IMR-90 (cell line): ENCODE measurements at regions not wholly inside any gene's neighbourhood (a gene's known extent, or its start where the extent isn't known, plus 50 kb on each side); places are given as distances from the start of the nearest gene placed in this dataset.

Source experiments
- ATAC-seq: fragments of 200-7000 bp; cut with Tn5 transposase; 2 replicates; pipeline ENCODE4 v1.9.1; 2020; ENCODE audit warnings: low read depth, mild to moderate bottlenecking, moderate library complexity
- BruUV-seq: library from RNA; stranded (reverse); fragments of 400-500 nt; replicated peaks from 2 replicates; lab custom pipeline; 2021; lab: Mats Ljungman, UMichigan
- CTCF ChIA-PET: fragments of 300-600 bp; formaldehyde crosslinking; extraction: SDS; loops from one replicate; lab custom pipeline; 2021; ENCODE audit warnings: antibody characterized with exemption; lab: Yijun Ruan, JAX
- POLR2A ChIA-PET: fragments of 300-600 bp; sonication (Branson Sonifier 250); formaldehyde crosslinking; loops from one replicate; lab custom pipeline; 2022; ENCODE audit warnings: antibody characterized with exemption; ENCODE audit not compliant: unreplicated experiment; lab: Charles Lee
- DNase-seq: peaks from one replicate; pipeline ENCODE4 v3.0.0; 2013
- H2AFZ ChIP-seq: replicated peaks from 2 replicates; pipeline ENCODE3; 2013; ENCODE audit warnings: low read length, mild to moderate bottlenecking; ENCODE audit not compliant: poor library complexity
- H2AK5ac ChIP-seq: 2 replicates; pipeline ENCODE4 v1.6.1; 2013; ENCODE audit warnings: low read depth, low read length, inconsistent platforms
- H2AK9ac ChIP-seq: replicated peaks from 2 replicates; pipeline ENCODE3; 2013; ENCODE audit warnings: mild to moderate bottlenecking, low read depth, low read length, moderate library complexity; ENCODE audit not compliant: poor library complexity
- H2BK120ac ChIP-seq: 2 replicates; pipeline ENCODE4 v1.6.1; 2013; ENCODE audit warnings: low read depth, low read length, inconsistent platforms
- H2BK15ac ChIP-seq: 3 replicates; pipeline ENCODE4 v1.6.1; 2013; ENCODE audit warnings: low read depth, low read length, inconsistent platforms
- H2BK20ac ChIP-seq: 2 replicates; pipeline ENCODE4 v1.6.1; 2013; ENCODE audit warnings: low read depth, mild to moderate bottlenecking, inconsistent platforms, low read length, moderate library complexity
- H2BK5ac ChIP-seq: 2 replicates; pipeline ENCODE4 v1.6.1; 2013; ENCODE audit warnings: mild to moderate bottlenecking, low read depth, low read length, inconsistent platforms; ENCODE audit not compliant: poor library complexity, severe bottlenecking
- H3K14ac ChIP-seq: replicated peaks from 2 replicates; pipeline ENCODE4 v1.6.1; 2013; ENCODE audit warnings: low read depth, low read length, inconsistent platforms
- H3K18ac ChIP-seq: 2 replicates; pipeline ENCODE4 v1.6.1; 2013; ENCODE audit warnings: low read depth, low read length, control low read depth
- H3K23ac ChIP-seq: 2 replicates; pipeline ENCODE4 v1.6.1; 2013; ENCODE audit warnings: low read depth, low read length, inconsistent platforms
- H3K27ac ChIP-seq: 2 replicates; pipeline ENCODE4 v1.5.1; 2013; ENCODE audit warnings: mild to moderate bottlenecking, control low read depth, low read length; ENCODE audit not compliant: insufficient read depth
- H3K27me3 ChIP-seq: 2 replicates; pipeline ENCODE4 v1.6.1; 2013; ENCODE audit warnings: low read length; ENCODE audit not compliant: control insufficient read depth, insufficient read depth
- H3K36me3 ChIP-seq: 2 replicates; pipeline ENCODE4 v1.6.1; 2013; ENCODE audit warnings: low read length, mixed read lengths; ENCODE audit not compliant: control insufficient read depth, insufficient read depth
- H3K4ac ChIP-seq: 2 replicates; pipeline ENCODE4 v1.6.1; 2013; ENCODE audit warnings: low read depth, low read length, inconsistent platforms
- H3K4me1 ChIP-seq: 2 replicates; pipeline ENCODE4 v1.6.1; 2013; ENCODE audit warnings: low read length, mixed read lengths; ENCODE audit not compliant: control insufficient read depth, insufficient read depth
- H3K4me2 ChIP-seq: 2 replicates; pipeline ENCODE4 v1.6.1; 2013; ENCODE audit warnings: low read depth, mild to moderate bottlenecking, control low read depth, low read length, moderate library complexity
- H3K4me3 ChIP-seq: 2 replicates; pipeline ENCODE4 v1.5.1; 2013; ENCODE audit warnings: low read depth, mild to moderate bottlenecking, control low read depth, low read length, moderate library complexity; ENCODE audit not compliant: insufficient read depth
- H3K56ac ChIP-seq: 2 replicates; pipeline ENCODE4 v1.6.1; 2013; ENCODE audit warnings: low read length, inconsistent platforms; ENCODE audit not compliant: insufficient read depth; ENCODE audit errors: extremely low read depth
- H3K79me1 ChIP-seq, 2 experiments: 2 replicates each; pipeline ENCODE4 v1.6.1; 2013; ENCODE audit warnings: low read length in 2 of 2, inconsistent platforms in 1 of 2, low read depth in 1 of 2
- H3K9ac ChIP-seq: 2 replicates; pipeline ENCODE4 v1.6.1; 2013; ENCODE audit warnings: low read depth, low read length, control low read depth
- H3K9me1 ChIP-seq: 2 replicates; pipeline ENCODE4 v1.6.1; 2013; ENCODE audit warnings: low read length, inconsistent platforms; ENCODE audit not compliant: insufficient read depth
- H3K9me3 ChIP-seq: 2 replicates; pipeline ENCODE4 v1.6.1; 2013; ENCODE audit warnings: low read length; ENCODE audit not compliant: control insufficient read depth, insufficient read depth
- H4K20me1 ChIP-seq: 2 replicates; pipeline ENCODE4 v1.6.1; 2013; ENCODE audit warnings: low read length, inconsistent platforms; ENCODE audit not compliant: insufficient read depth
- H4K5ac ChIP-seq: 2 replicates; pipeline ENCODE4 v1.6.1; 2013; ENCODE audit warnings: mild to moderate bottlenecking, low read depth, low read length, control low read depth
- H4K8ac ChIP-seq, 2 experiments: 2 replicates each; pipeline ENCODE4 v1.6.1; 2013; ENCODE audit warnings: low read depth in 2 of 2, low read length in 2 of 2, control low read depth in 1 of 2, inconsistent platforms in 1 of 2
- H4K91ac ChIP-seq: 2 replicates; pipeline ENCODE4 v1.6.1; 2013; ENCODE audit warnings: low read depth, low read length, inconsistent platforms; ENCODE audit not compliant: insufficient read depth
- BHLHE40 ChIP-seq: fragments of 150-350 bp; IDR thresholded peaks from 2 replicates; pipeline ENCODE4 v1.6.1; 2016; ENCODE audit warnings: mild to moderate bottlenecking, low read depth, low read length
- CEBPB ChIP-seq: IDR thresholded peaks from 2 replicates; pipeline ENCODE4 v1.6.1; 2012; ENCODE audit warnings: low read depth, low read length, improper control_type of control experiment
- CHD1 ChIP-seq: IDR thresholded peaks from 2 replicates; pipeline ENCODE4 v1.6.1; 2012; ENCODE audit warnings: low read depth, low read length, improper control_type of control experiment
- CTCF ChIP-seq: conservative IDR thresholded peaks from 2 replicates; pipeline ENCODE4 v1.5.1; 2012; ENCODE audit warnings: mild to moderate bottlenecking, low read depth, low read length, improper control_type of control experiment
- FOS ChIP-seq: fragments of 150-350 bp; IDR thresholded peaks from 2 replicates; pipeline ENCODE4 v1.6.1; 2016; ENCODE audit warnings: low read depth, low read length
- SMC3 ChIP-seq: fragments of 150-350 bp; IDR thresholded peaks from 2 replicates; pipeline ENCODE4 v1.6.1; 2016; ENCODE audit warnings: low read depth, mild to moderate bottlenecking, antibody characterized with exemption, low read length, moderate library complexity
- USF2 ChIP-seq: fragments of 150-350 bp; IDR thresholded peaks from 2 replicates; pipeline ENCODE4 v1.6.1; 2017; ENCODE audit warnings: mild to moderate bottlenecking, antibody characterized with exemption, low read length, low read depth
- WGBS, 2 experiments: methylation state at CpG; one replicate each; pipeline versions ENCODE4 v1.1.5 to v1.1.7; 2013; ENCODE audit warnings: missing lambda C conversion rate in 2 of 2; ENCODE audit not compliant: insufficient read length in 1 of 2; ENCODE audit errors: extremely low coverage in 2 of 2; 5-methylcytosine and 5-hydroxymethylcytosine counted together
- dilution Hi-C: fragments of 300-500 bp; cut with HindIII; formaldehyde crosslinking; loops from one replicate; pipeline ENCODE4 v1.14.3; 2018; ENCODE audit warnings: low sequenced_read_pairs; ENCODE audit not compliant: unreplicated experiment
- in situ Hi-C: fragments of 300-500 bp; cut with MboI; formaldehyde crosslinking; loops from 3 replicates; pipeline ENCODE4 v1.14.3; 2019; ENCODE audit warnings: low sequenced_read_pairs, inconsistent platforms, mixed read lengths
- intact Hi-C: fragments of 100-400 bp; cut with micrococcal nuclease; formaldehyde crosslinking; loops from 2 replicates; pipeline ENCODE4 v1.10.0; 2022

- Histone ChIP-seq H3K56ac (no peak overlapping the region), H4K8ac (no peak overlapping the region), H4K5ac (no peak overlapping the region), H2BK15ac (no peak overlapping the region), H3K9ac (no peak overlapping the region), H3K79me1 (no peaks in the 10 kb centered on the region), H3K36me3 (no peaks in the 10 kb centered on the region), H2AK9ac (no peak overlapping the region), H3K4ac (no peak overlapping the region), H3K27me3 (0 out of 2 replicates have a peak, but pooled peaks cover 2% of the 10 kb centered on the region), H2BK20ac (no peak overlapping the region), H3K23ac (no peak overlapping the region), H3K9me3 (no peaks in the 10 kb centered on the region), H3K9me1 (no peaks in the 10 kb centered on the region), H3K4me3 (no peak overlapping the region), H4K20me1 (no peaks in the 10 kb centered on the region), H3K27ac (no peak overlapping the region), H3K18ac (no peak overlapping the region), H2AFZ (no peak overlapping the region), H4K91ac (no peak overlapping the region), H2BK5ac (no peak overlapping the region), H3K4me1 (no peaks in the 10 kb centered on the region), H2BK120ac (no peak overlapping the region), H2AK5ac (no peak overlapping the region), H3K4me2 (no peak overlapping the region), H3K14ac (no peak overlapping the region)
- no peak for DNase-seq
- intact Hi-C loops (no loop called here), dilution Hi-C loops (no loop called here), in situ Hi-C loops (no loop called here)
- CTCF ChIA-PET, result no interaction called here
- TF ChIP-seq SMC3 (no peak), CEBPB (no peak), FOS (no peak), BHLHE40 (no peak), CHD1 (no peak), CTCF (no peak), USF2 (no peak)
- no TSS peak for BruUV-seq
- no peak for ATAC-seq
- no CpG with 5 or more reads among the region's 3 CpGs for WGBS, 2 experiments
- POLR2A ChIA-PET, result no interaction called here
These were observed 51.8 kb upstream of the IGLL5 start for GRCh38 chr22:22835771-22836291.
